Activated T-helper 1 cell treated with anti-CD3 and anti-CD28 coated beads, Interleukin-12 subunit alpha, Interleukin-12 subunit beta, Interleukin-2, Interleukin-4 antibody, amounts not matched to agents 30 ng/mL and 10 ng/mL and 1 ng/mL, durations not matched to agents 14 hours and 24 hours and 36 hours (primary cell): ENCODE measurements at regions not wholly inside any gene's neighbourhood (a gene's known extent, or its start where the extent isn't known, plus 50 kb on each side); places are given as distances from the start of the nearest gene placed in this dataset.

ENCODE experiments used
- DNase-seq: peaks from one replicate; pipeline ENCODE4 v3.0.0; 2021; ENCODE audit warnings: low spot score
- H3K27ac Mint-ChIP-seq: one replicate; pipeline ENCODE4 v1.8.0; 2021; ENCODE audit warnings: mild to moderate bottlenecking, mixed read lengths
- H3K27me3 Mint-ChIP-seq: one replicate; pipeline ENCODE4 v1.8.0; 2022; ENCODE audit warnings: mild to moderate bottlenecking, moderate library complexity, mixed read lengths; ENCODE audit not compliant: insufficient read depth
- H3K36me3 Mint-ChIP-seq: one replicate; pipeline ENCODE4 v1.8.0; 2021; ENCODE audit warnings: low read depth, mixed read lengths
- H3K4me1 Mint-ChIP-seq: one replicate; pipeline ENCODE4 v1.8.0; 2021; ENCODE audit warnings: low read depth, mixed read lengths
- H3K4me3 Mint-ChIP-seq: one replicate; pipeline ENCODE4 v1.8.0; 2021; ENCODE audit warnings: mild to moderate bottlenecking, moderate library complexity, mixed read lengths
- H3K9me3 Mint-ChIP-seq: one replicate; pipeline ENCODE4 v1.8.0; 2021; ENCODE audit warnings: mixed read lengths
- intact Hi-C: fragments of 100-400 bp; cut with micrococcal nuclease; formaldehyde crosslinking; loops from one replicate; pipeline ENCODE4 v1.15.1; 2024

GRCh38 chr15:92224843-92225242 lies 168.8 kb upstream of the ST8SIA2 start:
- H3K9me3 Mint-ChIP-seq, result no peaks in the 10 kb centered on the region
- H3K4me3 Mint-ChIP-seq, result no peak overlapping the region
- H3K27me3 Mint-ChIP-seq, result peaks cover 7% of the 10 kb centered on the region
- no peaks in the 10 kb centered on the region for H3K36me3 Mint-ChIP-seq
- no peak for DNase-seq
- intact Hi-C loops, result no loop called here
- H3K4me1 Mint-ChIP-seq, result no peaks in the 10 kb centered on the region
- H3K27ac Mint-ChIP-seq, result no peak overlapping the region

- no peak for DNase-seq
- no peaks in the 10 kb centered on the region for H3K36me3 Mint-ChIP-seq
- no peak overlapping the region for H3K4me3 Mint-ChIP-seq
- intact Hi-C loops, result loop anchor here (1.0 kb wide), 1 partner anchor 129 kb away; no protein-coding TSS in a partner anchor
- no peaks in the 10 kb centered on the region for H3K4me1 Mint-ChIP-seq
- H3K9me3 Mint-ChIP-seq, result no peaks in the 10 kb centered on the region
- no peak overlapping the region for H3K27ac Mint-ChIP-seq
- peaks cover 7% of the 10 kb centered on the region for H3K27me3 Mint-ChIP-seq
These were observed 167.6 kb upstream of the ST8SIA2 start for GRCh38 chr15:92226020-92226612.

GRCh38 chr15:92228830-92229229 lies 164.9 kb upstream of the ST8SIA2 start:
- no peaks in the 10 kb centered on the region for H3K4me1 Mint-ChIP-seq
- H3K36me3 Mint-ChIP-seq, result no peaks in the 10 kb centered on the region
- intact Hi-C loops, result no loop called here
- DNase-seq, result no peak
- peaks cover 11% of the 10 kb centered on the region for H3K27me3 Mint-ChIP-seq
- H3K9me3 Mint-ChIP-seq, result no peaks in the 10 kb centered on the region
- no peak overlapping the region for H3K27ac Mint-ChIP-seq
- H3K4me3 Mint-ChIP-seq, result no peak overlapping the region

- no peaks in the 10 kb centered on the region for H3K36me3 Mint-ChIP-seq
- peaks cover 20% of the 10 kb centered on the region for H3K27me3 Mint-ChIP-seq
- no peaks in the 10 kb centered on the region for H3K4me1 Mint-ChIP-seq
- H3K27ac Mint-ChIP-seq, result no peak overlapping the region
- H3K9me3 Mint-ChIP-seq, result no peaks in the 10 kb centered on the region
- no peak for DNase-seq
- no peak overlapping the region for H3K4me3 Mint-ChIP-seq
- intact Hi-C loops, result no loop called here
These were observed 162.2 kb upstream of the ST8SIA2 start for GRCh38 chr15:92231461-92231860.

GRCh38 chr15:92232317-92232716 lies 161.4 kb upstream of the ST8SIA2 start:
- Mint-ChIP-seq H3K36me3 (no peaks in the 10 kb centered on the region), H3K4me1 (no peaks in the 10 kb centered on the region), H3K27ac (no peak overlapping the region), H3K4me3 (no peak overlapping the region), H3K9me3 (no peaks in the 10 kb centered on the region), H3K27me3 (peaks cover 20% of the 10 kb centered on the region)
- intact Hi-C loops, result no loop called here
- DNase-seq, result no peak

GRCh38 chr15:92232876-92233275 lies 160.8 kb upstream of the ST8SIA2 start:
- peaks cover 20% of the 10 kb centered on the region for H3K27me3 Mint-ChIP-seq
- H3K36me3 Mint-ChIP-seq, result no peaks in the 10 kb centered on the region
- no peak overlapping the region for H3K27ac Mint-ChIP-seq
- no peaks in the 10 kb centered on the region for H3K4me1 Mint-ChIP-seq
- no peaks in the 10 kb centered on the region for H3K9me3 Mint-ChIP-seq
- no peak overlapping the region for H3K4me3 Mint-ChIP-seq
- no peak for DNase-seq
- intact Hi-C loops, result no loop called here

GRCh38 chr15:92243227-92243626 lies 150.5 kb upstream of the ST8SIA2 start:
- H3K4me3 Mint-ChIP-seq, result no peak overlapping the region
- intact Hi-C loops, result no loop called here
- no peak overlapping the region for H3K27ac Mint-ChIP-seq
- DNase-seq, result no peak
- H3K9me3 Mint-ChIP-seq, result peaks cover 7% of the 10 kb centered on the region
- no peaks in the 10 kb centered on the region for H3K36me3 Mint-ChIP-seq
- H3K27me3 Mint-ChIP-seq, result peaks cover 16% of the 10 kb centered on the region
- no peaks in the 10 kb centered on the region for H3K4me1 Mint-ChIP-seq

GRCh38 chr15:92244703-92245102 lies 149.0 kb upstream of the ST8SIA2 start:
- DNase-seq, result no peak
- no peaks in the 10 kb centered on the region for H3K4me1 Mint-ChIP-seq
- no peak overlapping the region for H3K27ac Mint-ChIP-seq
- peaks cover 7% of the 10 kb centered on the region for H3K27me3 Mint-ChIP-seq
- H3K9me3 Mint-ChIP-seq, result no peaks in the 10 kb centered on the region
- no peaks in the 10 kb centered on the region for H3K36me3 Mint-ChIP-seq
- intact Hi-C loops, result no loop called here
- no peak overlapping the region for H3K4me3 Mint-ChIP-seq

GRCh38 chr15:92247649-92248242 lies 145.9 kb upstream of the ST8SIA2 start:
- intact Hi-C loops, result no loop called here
- H3K27me3 Mint-ChIP-seq, result peaks cover 7% of the 10 kb centered on the region
- H3K4me3 Mint-ChIP-seq, result no peak overlapping the region
- no peak for DNase-seq
- H3K9me3 Mint-ChIP-seq, result no peaks in the 10 kb centered on the region
- H3K36me3 Mint-ChIP-seq, result no peaks in the 10 kb centered on the region
- no peak overlapping the region for H3K27ac Mint-ChIP-seq
- no peaks in the 10 kb centered on the region for H3K4me1 Mint-ChIP-seq

- Mint-ChIP-seq H3K36me3 (no peaks in the 10 kb centered on the region), H3K27ac (no peak overlapping the region), H3K27me3 (peaks cover 4% of the 10 kb centered on the region), H3K4me1 (no peaks in the 10 kb centered on the region), H3K4me3 (no peak overlapping the region), H3K9me3 (no peaks in the 10 kb centered on the region)
- intact Hi-C loops, result no loop called here
- DNase-seq, result no peak
These were observed 126.6 kb upstream of the ST8SIA2 start for GRCh38 chr15:92266796-92267685.

GRCh38 chr15:92268900-92269299 lies 124.8 kb upstream of the ST8SIA2 start:
- Mint-ChIP-seq H3K27me3 (no peaks in the 10 kb centered on the region), H3K9me3 (no peaks in the 10 kb centered on the region), H3K4me3 (no peak overlapping the region), H3K4me1 (no peaks in the 10 kb centered on the region), H3K36me3 (no peaks in the 10 kb centered on the region), H3K27ac (no peak overlapping the region)
- DNase-seq, result no peak
- intact Hi-C loops, result no loop called here

- Mint-ChIP-seq H3K4me1 (no peaks in the 10 kb centered on the region), H3K27me3 (peaks cover 2% of the 10 kb centered on the region), H3K27ac (no peak overlapping the region), H3K9me3 (no peaks in the 10 kb centered on the region), H3K4me3 (no peak overlapping the region), H3K36me3 (no peaks in the 10 kb centered on the region)
- no peak for DNase-seq
- intact Hi-C loops, result loop anchor here (10.0 kb wide), 1 partner anchor 444 kb away; no protein-coding TSS in a partner anchor
These were observed 122.5 kb upstream of the ST8SIA2 start for GRCh38 chr15:92271179-92271578.

- no peak overlapping the region for H3K27ac Mint-ChIP-seq
- no peak overlapping the region for H3K4me3 Mint-ChIP-seq
- no peaks in the 10 kb centered on the region for H3K9me3 Mint-ChIP-seq
- intact Hi-C loops, result loop anchor here (10.0 kb wide), 1 partner anchor 443 kb away; no protein-coding TSS in a partner anchor
- no peaks in the 10 kb centered on the region for H3K4me1 Mint-ChIP-seq
- no peaks in the 10 kb centered on the region for H3K36me3 Mint-ChIP-seq
- DNase-seq, result no peak
- H3K27me3 Mint-ChIP-seq, result peaks cover 2% of the 10 kb centered on the region
These were observed 121.6 kb upstream of the ST8SIA2 start for GRCh38 chr15:92272106-92272505.
